ENCODE measurements at regions not wholly inside any gene's neighbourhood (a gene's known extent, or its start where the extent isn't known, plus 50 kb on each side); places are given as distances from the start of the nearest gene placed in this dataset.

DNA sequence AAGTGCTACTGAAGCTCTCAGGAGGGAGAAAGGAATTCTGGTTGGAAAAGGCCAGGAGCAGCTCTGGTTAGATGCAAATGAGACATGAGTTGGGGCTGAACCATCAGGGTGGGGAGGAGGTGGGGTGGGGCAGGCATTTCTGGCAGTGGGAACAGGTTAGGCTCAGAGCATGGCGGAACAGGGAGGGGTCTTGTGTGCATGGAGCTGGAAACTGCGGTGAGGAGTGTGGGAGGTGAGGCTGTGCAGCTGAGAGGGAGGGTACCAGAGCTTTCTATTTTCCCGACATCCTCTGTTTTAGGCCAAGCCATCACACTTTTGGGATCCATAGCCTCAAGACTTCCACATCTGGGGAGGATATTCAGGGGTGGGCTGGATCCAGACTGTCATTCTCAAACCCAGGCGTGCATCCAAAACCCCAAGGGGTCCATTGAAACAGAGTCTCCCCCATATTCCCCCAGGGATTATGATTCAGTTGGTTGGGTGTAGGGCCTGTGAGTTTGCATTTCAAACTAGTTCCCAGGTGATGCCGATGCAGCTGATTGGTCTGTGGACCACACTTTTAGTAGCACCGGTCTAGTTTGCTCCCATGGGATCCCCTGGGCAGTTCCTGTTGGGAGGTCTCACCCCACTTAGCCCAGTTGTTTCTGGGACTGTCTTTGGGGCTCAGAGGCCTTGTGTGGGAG, 100.9 kb upstream of the TLE3 start:
- TF ChIP-seq POLR2A (IDR thresholded peaks at IDR 0.05): no peak
- TF ChIP-seq, protein P1, sequence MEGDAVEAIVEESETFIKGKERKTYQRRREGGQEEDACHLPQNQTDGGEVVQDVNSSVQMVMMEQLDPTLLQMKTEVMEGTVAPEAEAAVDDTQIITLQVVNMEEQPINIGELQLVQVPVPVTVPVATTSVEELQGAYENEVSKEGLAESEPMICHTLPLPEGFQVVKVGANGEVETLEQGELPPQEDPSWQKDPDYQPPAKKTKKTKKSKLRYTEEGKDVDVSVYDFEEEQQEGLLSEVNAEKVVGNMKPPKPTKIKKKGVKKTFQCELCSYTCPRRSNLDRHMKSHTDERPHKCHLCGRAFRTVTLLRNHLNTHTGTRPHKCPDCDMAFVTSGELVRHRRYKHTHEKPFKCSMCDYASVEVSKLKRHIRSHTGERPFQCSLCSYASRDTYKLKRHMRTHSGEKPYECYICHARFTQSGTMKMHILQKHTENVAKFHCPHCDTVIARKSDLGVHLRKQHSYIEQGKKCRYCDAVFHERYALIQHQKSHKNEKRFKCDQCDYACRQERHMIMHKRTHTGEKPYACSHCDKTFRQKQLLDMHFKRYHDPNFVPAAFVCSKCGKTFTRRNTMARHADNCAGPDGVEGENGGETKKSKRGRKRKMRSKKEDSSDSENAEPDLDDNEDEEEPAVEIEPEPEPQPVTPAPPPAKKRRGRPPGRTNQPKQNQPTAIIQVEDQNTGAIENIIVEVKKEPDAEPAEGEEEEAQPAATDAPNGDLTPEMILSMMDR (IDR thresholded peaks at IDR 0.05): no peak
- no peak for TF ChIP-seq POLR2AphosphoS5 (IDR thresholded peaks at IDR 0.05; ENCODE audit: insufficient read depth in 1 of 2, low read depth in 1 of 2)
